SK-N-SH treated with all-trans-retinoic acid at 6 μM for 48 hours (cell line): ENCODE measurements at regions not wholly inside any gene's neighbourhood (a gene's known extent, or its start where the extent isn't known, plus 50 kb on each side); places are given as distances from the start of the nearest gene placed in this dataset.

Source experiments
- ATAC-seq: fragments of 200-7000 bp; cut with Tn5 transposase; 3 replicates; pipeline ENCODE4 v1.9.1; 2020; ENCODE audit warnings: mild to moderate bottlenecking, moderate library complexity
- ARNTL ChIP-seq: fragments of 450-650 bp; formaldehyde crosslinking; IDR thresholded peaks from 2 replicates; pipeline ENCODE4 v1.5.0; 2020; ENCODE audit warnings: low read depth, mild to moderate bottlenecking, moderate library complexity, borderline replicate concordance
- BACH2 ChIP-seq: fragments of 250-450 bp; sonication (Bioruptor Pico); IDR thresholded peaks from 2 replicates; pipeline ENCODE4 v1.9.0; 2021; ENCODE audit warnings: mild to moderate bottlenecking, borderline replicate concordance
- CSDC2 ChIP-seq: fragments of 250-450 bp; sonication (Bioruptor Pico); IDR thresholded peaks from 2 replicates; pipeline ENCODE4 v1.5.0; 2020; ENCODE audit warnings: mild to moderate bottlenecking, moderate library complexity
- ESRRG ChIP-seq: fragments of 250-450 bp; sonication (Bioruptor Pico); IDR thresholded peaks from 2 replicates; pipeline ENCODE4 v1.6.1; 2021; ENCODE audit warnings: mild to moderate bottlenecking
- GLIS3 ChIP-seq: fragments of 250-450 bp; sonication (Bioruptor Pico); IDR thresholded peaks from 2 replicates; pipeline ENCODE4 v1.5.0; 2020; ENCODE audit warnings: mild to moderate bottlenecking, moderate library complexity
- ISL1 ChIP-seq: fragments of 250-450 bp; sonication (Bioruptor Pico); IDR thresholded peaks from 2 replicates; pipeline ENCODE4 v2.1.2; 2022; ENCODE audit warnings: mild to moderate bottlenecking, moderate library complexity
- OSR1 ChIP-seq: fragments of 250-450 bp; sonication (Bioruptor Pico); IDR thresholded peaks from 2 replicates; pipeline ENCODE4 v1.8.0; 2022; ENCODE audit warnings: moderate library complexity, mild to moderate bottlenecking, inconsistent platforms
- PPARA ChIP-seq: fragments of 250-450 bp; sonication (Bioruptor Pico); IDR thresholded peaks from 2 replicates; pipeline ENCODE4 v1.5.0; 2020; ENCODE audit warnings: mild to moderate bottlenecking, borderline replicate concordance
- RARB ChIP-seq: fragments of 250-450 bp; sonication (Bioruptor Pico); IDR thresholded peaks from 2 replicates; pipeline ENCODE4 v1.8.0; 2021; ENCODE audit warnings: mild to moderate bottlenecking, moderate library complexity
- SNAI2 ChIP-seq: fragments of 250-450 bp; sonication (Bioruptor Pico); IDR thresholded peaks from 2 replicates; pipeline ENCODE4 v1.5.0; 2020; ENCODE audit warnings: mild to moderate bottlenecking, moderate library complexity
- TCF4 ChIP-seq: fragments of 250-450 bp; sonication (Bioruptor Pico); IDR thresholded peaks from 2 replicates; pipeline ENCODE4 v1.8.0; 2021; ENCODE audit warnings: mild to moderate bottlenecking, moderate library complexity, borderline replicate concordance
- TOX ChIP-seq: fragments of 250-450 bp; sonication (Bioruptor Pico); IDR thresholded peaks from 2 replicates; pipeline ENCODE4 v1.8.0; 2021; ENCODE audit warnings: mild to moderate bottlenecking, moderate library complexity, borderline replicate concordance
- ZFP3 ChIP-seq: fragments of 250-450 bp; sonication (Bioruptor Pico); IDR thresholded peaks from 2 replicates; pipeline ENCODE4 v1.5.0; 2020; ENCODE audit warnings: mild to moderate bottlenecking, moderate library complexity
- ZFP30 ChIP-seq: fragments of 450-650 bp; formaldehyde crosslinking; IDR thresholded peaks from 2 replicates; pipeline ENCODE4 v1.5.0; 2022; ENCODE audit warnings: mild to moderate bottlenecking, moderate library complexity
- ZNF565 ChIP-seq: fragments of 450-650 bp; formaldehyde crosslinking; conservative IDR thresholded peaks from 2 replicates; pipeline ENCODE4 v1.5.0; 2020; ENCODE audit warnings: low read depth, mild to moderate bottlenecking, moderate library complexity
- ZNF8 ChIP-seq: fragments of 450-650 bp; formaldehyde crosslinking; IDR thresholded peaks from 2 replicates; pipeline ENCODE4 v1.5.0; 2020; ENCODE audit warnings: mild to moderate bottlenecking, moderate library complexity
- TF ChIP-seq, protein P1 (sequence below): fragments of 250-450 bp; sonication (Bioruptor Pico); IDR thresholded peaks from 2 replicates; pipeline ENCODE4 v1.8.0; 2020; ENCODE audit warnings: mild to moderate bottlenecking, moderate library complexity, borderline replicate concordance
- TF ChIP-seq, protein P2 (sequence below): fragments of 250-450 bp; sonication (Bioruptor Pico); IDR thresholded peaks from 2 replicates; pipeline ENCODE4 v1.8.0; 2021; ENCODE audit warnings: low read depth, mild to moderate bottlenecking, moderate library complexity, borderline replicate concordance
- TF ChIP-seq, protein P3 (sequence below): fragments of 250-450 bp; sonication (Bioruptor Pico); IDR thresholded peaks from 2 replicates; pipeline ENCODE4 v1.5.0; 2020; ENCODE audit warnings: mild to moderate bottlenecking, moderate library complexity
- TF ChIP-seq, protein P4 (sequence below): fragments of 250-450 bp; sonication (Bioruptor Pico); IDR thresholded peaks from 2 replicates; pipeline ENCODE4 v1.5.1; 2020; ENCODE audit warnings: low read depth, mild to moderate bottlenecking, moderate library complexity
- TF ChIP-seq, protein P5 (sequence below): fragments of 250-450 bp; sonication (Bioruptor Pico); IDR thresholded peaks from 2 replicates; pipeline ENCODE4 v1.5.1; 2021; ENCODE audit warnings: mild to moderate bottlenecking, moderate library complexity

DNA sequence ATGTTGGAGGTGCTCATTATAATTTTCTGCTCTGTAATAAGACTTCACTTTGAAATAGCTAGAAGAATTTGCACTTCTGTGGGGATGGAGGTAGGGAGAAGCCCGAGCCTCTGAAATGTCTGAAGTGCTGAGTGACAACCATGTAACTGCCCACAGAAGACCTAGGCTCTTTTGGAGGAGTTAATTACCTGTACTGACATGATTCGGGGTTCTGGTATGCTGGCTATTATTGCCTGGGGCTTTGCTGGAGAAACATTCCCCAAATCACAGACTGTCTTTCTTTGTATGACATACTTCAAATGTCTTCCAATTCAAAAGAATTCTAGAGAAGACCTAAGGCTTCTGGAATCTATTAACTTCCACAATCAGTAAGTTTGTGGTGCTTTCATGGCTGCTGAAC lies 211.2 kb upstream of the POF1B start:
- no peak for ATAC-seq
- TF ChIP-seq, protein P1, sequence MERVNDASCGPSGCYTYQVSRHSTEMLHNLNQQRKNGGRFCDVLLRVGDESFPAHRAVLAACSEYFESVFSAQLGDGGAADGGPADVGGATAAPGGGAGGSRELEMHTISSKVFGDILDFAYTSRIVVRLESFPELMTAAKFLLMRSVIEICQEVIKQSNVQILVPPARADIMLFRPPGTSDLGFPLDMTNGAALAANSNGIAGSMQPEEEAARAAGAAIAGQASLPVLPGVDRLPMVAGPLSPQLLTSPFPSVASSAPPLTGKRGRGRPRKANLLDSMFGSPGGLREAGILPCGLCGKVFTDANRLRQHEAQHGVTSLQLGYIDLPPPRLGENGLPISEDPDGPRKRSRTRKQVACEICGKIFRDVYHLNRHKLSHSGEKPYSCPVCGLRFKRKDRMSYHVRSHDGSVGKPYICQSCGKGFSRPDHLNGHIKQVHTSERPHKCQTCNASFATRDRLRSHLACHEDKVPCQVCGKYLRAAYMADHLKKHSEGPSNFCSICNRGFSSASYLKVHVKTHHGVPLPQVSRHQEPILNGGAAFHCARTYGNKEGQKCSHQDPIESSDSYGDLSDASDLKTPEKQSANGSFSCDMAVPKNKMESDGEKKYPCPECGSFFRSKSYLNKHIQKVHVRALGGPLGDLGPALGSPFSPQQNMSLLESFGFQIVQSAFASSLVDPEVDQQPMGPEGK (CRISPR knock-in tag), result no peak
- no peak for TF ChIP-seq ESRRG
- no peak for TF ChIP-seq CSDC2
- TF ChIP-seq ZFP3 (CRISPR knock-in tag), result no peak
- TF ChIP-seq, protein P2, sequence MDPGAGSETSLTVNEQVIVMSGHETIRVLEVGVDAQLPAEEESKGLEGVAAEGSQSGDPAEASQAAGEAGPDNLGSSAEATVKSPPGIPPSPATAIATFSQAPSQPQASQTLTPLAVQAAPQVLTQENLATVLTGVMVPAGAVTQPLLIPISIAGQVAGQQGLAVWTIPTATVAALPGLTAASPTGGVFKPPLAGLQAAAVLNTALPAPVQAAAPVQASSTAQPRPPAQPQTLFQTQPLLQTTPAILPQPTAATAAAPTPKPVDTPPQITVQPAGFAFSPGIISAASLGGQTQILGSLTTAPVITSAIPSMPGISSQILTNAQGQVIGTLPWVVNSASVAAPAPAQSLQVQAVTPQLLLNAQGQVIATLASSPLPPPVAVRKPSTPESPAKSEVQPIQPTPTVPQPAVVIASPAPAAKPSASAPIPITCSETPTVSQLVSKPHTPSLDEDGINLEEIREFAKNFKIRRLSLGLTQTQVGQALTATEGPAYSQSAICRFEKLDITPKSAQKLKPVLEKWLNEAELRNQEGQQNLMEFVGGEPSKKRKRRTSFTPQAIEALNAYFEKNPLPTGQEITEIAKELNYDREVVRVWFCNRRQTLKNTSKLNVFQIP (CRISPR knock-in tag), result no peak
- TF ChIP-seq, protein P3, sequence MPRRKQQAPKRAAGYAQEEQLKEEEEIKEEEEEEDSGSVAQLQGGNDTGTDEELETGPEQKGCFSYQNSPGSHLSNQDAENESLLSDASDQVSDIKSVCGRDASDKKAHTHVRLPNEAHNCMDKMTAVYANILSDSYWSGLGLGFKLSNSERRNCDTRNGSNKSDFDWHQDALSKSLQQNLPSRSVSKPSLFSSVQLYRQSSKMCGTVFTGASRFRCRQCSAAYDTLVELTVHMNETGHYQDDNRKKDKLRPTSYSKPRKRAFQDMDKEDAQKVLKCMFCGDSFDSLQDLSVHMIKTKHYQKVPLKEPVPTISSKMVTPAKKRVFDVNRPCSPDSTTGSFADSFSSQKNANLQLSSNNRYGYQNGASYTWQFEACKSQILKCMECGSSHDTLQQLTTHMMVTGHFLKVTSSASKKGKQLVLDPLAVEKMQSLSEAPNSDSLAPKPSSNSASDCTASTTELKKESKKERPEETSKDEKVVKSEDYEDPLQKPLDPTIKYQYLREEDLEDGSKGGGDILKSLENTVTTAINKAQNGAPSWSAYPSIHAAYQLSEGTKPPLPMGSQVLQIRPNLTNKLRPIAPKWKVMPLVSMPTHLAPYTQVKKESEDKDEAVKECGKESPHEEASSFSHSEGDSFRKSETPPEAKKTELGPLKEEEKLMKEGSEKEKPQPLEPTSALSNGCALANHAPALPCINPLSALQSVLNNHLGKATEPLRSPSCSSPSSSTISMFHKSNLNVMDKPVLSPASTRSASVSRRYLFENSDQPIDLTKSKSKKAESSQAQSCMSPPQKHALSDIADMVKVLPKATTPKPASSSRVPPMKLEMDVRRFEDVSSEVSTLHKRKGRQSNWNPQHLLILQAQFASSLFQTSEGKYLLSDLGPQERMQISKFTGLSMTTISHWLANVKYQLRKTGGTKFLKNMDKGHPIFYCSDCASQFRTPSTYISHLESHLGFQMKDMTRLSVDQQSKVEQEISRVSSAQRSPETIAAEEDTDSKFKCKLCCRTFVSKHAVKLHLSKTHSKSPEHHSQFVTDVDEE (CRISPR knock-in tag), result no peak
- TF ChIP-seq ZFP30 (CRISPR knock-in tag), result no peak

DNA sequence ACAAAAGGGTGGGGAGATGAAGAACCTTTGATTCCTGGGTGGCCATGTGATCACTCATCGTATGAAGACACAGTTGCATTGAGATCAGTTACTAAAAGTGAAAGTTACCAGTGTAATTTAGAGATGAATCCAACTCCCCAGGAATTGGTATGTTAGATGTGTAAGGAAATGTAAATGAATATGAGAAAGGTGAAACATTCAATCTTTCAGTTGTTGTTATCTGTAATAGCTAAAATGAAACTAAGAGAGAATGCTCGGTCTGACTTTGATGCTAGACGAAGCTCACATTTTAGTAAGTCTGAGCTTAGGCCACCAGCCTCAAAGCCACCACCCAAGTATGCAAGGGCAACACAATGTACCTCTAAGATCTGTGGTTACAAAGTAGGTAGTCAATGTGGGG lies 194.3 kb upstream of the POF1B start:
- TF ChIP-seq, protein P4, sequence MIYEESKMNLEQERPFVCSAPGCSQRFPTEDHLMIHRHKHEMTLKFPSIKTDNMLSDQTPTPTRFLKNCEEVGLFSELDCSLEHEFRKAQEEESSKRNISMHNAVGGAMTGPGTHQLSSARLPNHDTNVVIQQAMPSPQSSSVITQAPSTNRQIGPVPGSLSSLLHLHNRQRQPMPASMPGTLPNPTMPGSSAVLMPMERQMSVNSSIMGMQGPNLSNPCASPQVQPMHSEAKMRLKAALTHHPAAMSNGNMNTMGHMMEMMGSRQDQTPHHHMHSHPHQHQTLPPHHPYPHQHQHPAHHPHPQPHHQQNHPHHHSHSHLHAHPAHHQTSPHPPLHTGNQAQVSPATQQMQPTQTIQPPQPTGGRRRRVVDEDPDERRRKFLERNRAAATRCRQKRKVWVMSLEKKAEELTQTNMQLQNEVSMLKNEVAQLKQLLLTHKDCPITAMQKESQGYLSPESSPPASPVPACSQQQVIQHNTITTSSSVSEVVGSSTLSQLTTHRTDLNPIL (CRISPR knock-in tag), result no peak
- no peak for TF ChIP-seq OSR1 (CRISPR knock-in tag)
- TF ChIP-seq, all 23 proteins: peak for 0

DNA sequence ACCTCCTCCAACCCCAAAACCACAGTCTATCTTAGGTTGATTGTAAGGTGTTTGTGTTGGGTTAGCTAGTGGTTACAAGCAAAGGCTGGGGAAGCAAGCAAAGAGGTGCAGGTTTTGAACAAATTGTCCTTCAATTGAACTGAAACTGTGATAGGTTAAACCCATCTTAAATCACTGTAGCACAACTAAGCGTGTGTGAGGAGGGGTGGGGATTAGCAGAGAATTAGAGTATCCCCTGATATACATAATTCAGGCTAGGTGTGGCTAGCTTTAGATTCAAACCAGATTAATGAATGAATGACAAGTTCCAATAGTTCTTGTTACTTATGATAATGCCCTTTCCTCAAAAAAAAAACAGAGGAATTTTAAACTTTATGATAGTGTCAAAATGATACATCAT lies 191.0 kb upstream of the POF1B start:
- no peak for ATAC-seq
- TF ChIP-seq SNAI2 (no peak), RARB (CRISPR knock-in tag) (no peak), ISL1 (CRISPR knock-in tag) (no peak), OSR1 (CRISPR knock-in tag) (no peak), GLIS3 (CRISPR knock-in tag) (no peak), ARNTL (CRISPR knock-in tag) (no peak), TCF4 (CRISPR knock-in tag) (no peak), BACH2 (no peak), ZNF565 (no peak)
- TF ChIP-seq, protein P2 (CRISPR knock-in tag), result no peak

More for the DNA sequence above, 194.3 kb upstream of the POF1B start:
- no peak for ATAC-seq

DNA sequence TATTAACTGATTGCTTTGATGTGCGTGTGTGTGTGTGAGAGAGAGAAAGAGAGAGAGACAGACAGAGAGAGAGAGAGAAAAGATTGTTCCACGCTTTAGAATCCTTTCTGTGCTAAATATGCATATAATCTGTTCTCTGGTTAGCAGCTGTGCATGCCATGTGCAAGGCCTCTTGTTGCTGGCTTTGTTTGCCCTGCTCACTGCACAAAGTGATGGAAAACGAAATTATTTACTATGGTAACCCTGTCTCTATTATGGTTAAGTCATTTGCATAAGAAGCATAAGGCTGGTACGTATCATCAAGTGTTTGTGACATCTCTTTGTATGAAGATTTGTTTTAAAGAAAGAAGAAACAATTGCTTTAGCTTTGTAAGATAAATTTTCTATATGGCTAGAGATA lies 190.2 kb upstream of the POF1B start:
- no peak for ATAC-seq
- TF ChIP-seq ZNF8, result no peak
- no peak for TF ChIP-seq TOX (CRISPR knock-in tag)
- TF ChIP-seq ZFP3 (CRISPR knock-in tag), result no peak
- TF ChIP-seq, protein P1 (CRISPR knock-in tag), result no peak
- no peak for TF ChIP-seq ARNTL (CRISPR knock-in tag)
- TF ChIP-seq ESRRG, result no peak
- no peak for TF ChIP-seq CSDC2
- no peak for TF ChIP-seq PPARA (CRISPR knock-in tag)
- TF ChIP-seq ZNF565, result no peak
- TF ChIP-seq TCF4 (CRISPR knock-in tag), result no peak
- TF ChIP-seq, protein P5, sequence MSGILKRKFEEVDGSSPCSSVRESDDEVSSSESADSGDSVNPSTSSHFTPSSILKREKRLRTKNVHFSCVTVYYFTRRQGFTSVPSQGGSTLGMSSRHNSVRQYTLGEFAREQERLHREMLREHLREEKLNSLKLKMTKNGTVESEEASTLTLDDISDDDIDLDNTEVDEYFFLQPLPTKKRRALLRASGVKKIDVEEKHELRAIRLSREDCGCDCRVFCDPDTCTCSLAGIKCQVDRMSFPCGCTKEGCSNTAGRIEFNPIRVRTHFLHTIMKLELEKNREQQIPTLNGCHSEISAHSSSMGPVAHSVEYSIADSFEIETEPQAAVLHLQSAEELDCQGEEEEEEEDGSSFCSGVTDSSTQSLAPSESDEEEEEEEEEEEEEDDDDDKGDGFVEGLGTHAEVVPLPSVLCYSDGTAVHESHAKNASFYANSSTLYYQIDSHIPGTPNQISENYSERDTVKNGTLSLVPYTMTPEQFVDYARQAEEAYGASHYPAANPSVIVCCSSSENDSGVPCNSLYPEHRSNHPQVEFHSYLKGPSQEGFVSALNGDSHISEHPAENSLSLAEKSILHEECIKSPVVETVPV (CRISPR knock-in tag), result no peak
- no peak for TF ChIP-seq SNAI2
